ENCODE measurements at regions not wholly inside any gene's neighbourhood (a gene's known extent, or its start where the extent isn't known, plus 50 kb on each side); places are given as distances from the start of the nearest gene placed in this dataset.

DNA sequence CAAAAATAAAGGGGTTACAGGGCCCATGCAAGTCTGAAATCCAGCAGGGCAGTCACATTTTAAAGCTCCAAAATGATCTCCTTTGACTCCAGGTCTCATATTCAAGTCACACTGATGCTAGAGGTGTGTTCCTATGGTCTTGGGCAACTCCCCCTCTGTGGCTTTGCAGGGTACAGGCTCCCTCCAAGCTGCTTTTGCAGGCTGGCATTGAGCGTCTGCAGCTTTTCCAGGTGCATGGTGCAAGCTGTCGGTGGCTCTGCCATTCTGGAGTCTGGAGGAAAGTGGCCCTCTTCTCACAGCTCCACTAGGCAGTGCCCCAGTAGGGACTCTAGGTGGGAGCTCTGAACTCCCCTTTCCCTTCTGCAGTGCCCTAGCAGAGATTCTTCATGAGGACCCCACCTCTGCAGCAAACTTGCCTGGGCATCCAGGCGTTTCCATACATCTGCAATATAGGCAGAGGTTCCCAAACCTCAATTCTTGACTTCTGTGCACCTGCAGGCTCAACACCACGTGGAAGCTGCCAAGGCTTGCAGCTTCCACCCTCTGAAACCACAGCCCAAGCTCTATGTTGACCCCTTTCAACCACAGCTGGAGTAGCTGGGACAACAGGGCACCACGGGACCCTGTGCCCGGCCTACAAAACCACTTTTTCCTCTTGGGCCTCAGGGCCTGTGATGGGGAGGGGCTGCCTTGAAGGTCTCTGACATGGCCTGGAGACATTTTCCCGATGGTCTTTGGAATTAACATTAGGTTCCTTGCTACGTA lies 80.1 kb upstream of the PLSCR5 start:
- Histone ChIP-seq H3K36me3 (no peaks in the 10 kb centered on the region), H3K4me1 (no peaks in the 10 kb centered on the region), H3K9me3 (no peaks in the 10 kb centered on the region), H3K27me3 (no peaks in the 10 kb centered on the region), H3K4me3 (no peak overlapping the region), H3K27ac (no peak overlapping the region)
- TF ChIP-seq POLR2AphosphoS5 (IDR thresholded peaks at IDR 0.05): no peak
- TF ChIP-seq EP300 (IDR thresholded peaks at IDR 0.05): no peak
- no peak for TF ChIP-seq CTCF (IDR thresholded peaks at IDR 0.05)
- no peak for TF ChIP-seq POLR2A (IDR thresholded peaks at IDR 0.05)
- 79% methylated on average over 8 of the region's 8 CpGs for WGBS
- DNase-seq (ENCODE audit: low spot score in 2 of 2): no peak

DNA sequence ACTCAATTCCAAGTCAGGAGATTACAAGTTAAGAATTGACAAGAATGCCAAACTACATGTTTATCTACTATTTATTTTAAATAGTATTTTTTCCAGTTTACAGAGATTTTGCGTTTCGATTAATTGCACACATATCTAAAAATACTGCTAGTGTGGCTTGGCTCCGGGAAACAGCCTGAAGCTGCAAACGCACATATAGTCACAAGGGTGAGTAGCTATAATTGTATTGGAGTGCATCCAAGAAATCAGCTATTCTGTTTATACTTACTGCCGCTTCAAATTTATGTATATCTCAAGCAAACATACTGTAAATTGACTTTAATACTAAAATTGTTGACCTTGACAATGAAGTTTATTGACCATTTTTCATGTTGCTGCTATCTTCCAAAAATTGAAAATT lies 77.0 kb upstream of the PLSCR5 start:
- no peak for DNase-seq (ENCODE audit: low spot score in 2 of 2)
- H3K27ac ChIP-seq: no peak overlapping the region
- H3K27me3 ChIP-seq: no peaks in the 10 kb centered on the region
- H3K4me3 ChIP-seq: no peak overlapping the region
- WGBS: 31% methylated on average over 5 of the region's 5 CpGs
- no peaks in the 10 kb centered on the region for H3K4me1 ChIP-seq
- TF ChIP-seq POLR2A (IDR thresholded peaks at IDR 0.05) (no peak), POLR2AphosphoS5 (IDR thresholded peaks at IDR 0.05) (no peak), CTCF (IDR thresholded peaks at IDR 0.05) (no peak), EP300 (IDR thresholded peaks at IDR 0.05) (no peak)
- H3K9me3 ChIP-seq: no peaks in the 10 kb centered on the region
- H3K36me3 ChIP-seq: no peaks in the 10 kb centered on the region

DNA sequence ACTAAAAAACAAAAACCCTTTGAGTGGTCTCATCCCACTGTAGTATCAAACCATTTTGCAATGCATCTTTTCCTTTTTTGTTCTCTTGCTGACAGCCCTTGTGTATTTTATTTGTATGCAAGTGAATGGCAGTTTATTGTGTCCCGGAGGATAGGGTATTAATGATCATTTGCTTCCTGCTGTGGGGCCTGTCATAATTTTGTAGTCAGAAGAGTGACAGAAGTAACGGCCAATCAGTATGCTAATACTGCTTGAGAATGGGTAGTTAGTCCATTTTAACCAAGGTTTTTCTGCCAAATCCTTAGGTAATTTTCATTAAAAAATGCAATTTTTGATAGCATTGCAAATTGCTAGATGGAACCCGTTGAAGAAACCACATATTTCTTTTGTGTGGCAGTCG lies 75.5 kb upstream of the PLSCR5 start:
- H3K4me3 ChIP-seq: no peak overlapping the region
- no peaks in the 10 kb centered on the region for H3K27me3 ChIP-seq
- no peaks in the 10 kb centered on the region for H3K4me1 ChIP-seq
- WGBS: 76% methylated on average over 4 of the region's 4 CpGs
- H3K9me3 ChIP-seq: no peaks in the 10 kb centered on the region
- H3K36me3 ChIP-seq: no peaks in the 10 kb centered on the region
- no peak for DNase-seq (ENCODE audit: low spot score in 2 of 2)
- H3K27ac ChIP-seq: no peak overlapping the region
- TF ChIP-seq POLR2A (IDR thresholded peaks at IDR 0.05) (no peak), EP300 (IDR thresholded peaks at IDR 0.05) (no peak), POLR2AphosphoS5 (IDR thresholded peaks at IDR 0.05) (no peak), CTCF (IDR thresholded peaks at IDR 0.05) (no peak)

DNA sequence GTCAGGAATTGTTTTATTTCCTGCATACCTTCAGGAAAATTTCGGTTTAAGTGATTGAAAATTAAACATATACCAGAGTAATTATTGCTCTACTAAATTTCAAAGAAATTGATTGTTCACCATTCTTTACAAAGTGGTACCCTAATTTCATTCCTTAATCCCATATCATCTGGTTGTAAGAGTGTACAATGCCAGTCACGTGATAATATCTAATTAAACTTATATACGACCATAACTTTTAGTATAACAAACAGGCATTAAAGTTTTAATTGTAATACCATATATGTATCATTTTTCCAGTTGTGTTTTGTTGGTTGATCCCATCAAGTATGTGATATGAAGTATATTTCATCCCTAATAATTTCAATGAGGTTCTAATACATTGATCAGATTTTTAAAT lies 74.8 kb upstream of the PLSCR5 start:
- Histone ChIP-seq H3K27ac (no peak overlapping the region), H3K27me3 (no peaks in the 10 kb centered on the region), H3K36me3 (no peaks in the 10 kb centered on the region), H3K4me1 (no peaks in the 10 kb centered on the region), H3K9me3 (no peaks in the 10 kb centered on the region), H3K4me3 (no peak overlapping the region)
- 65% methylated on average over 3 of the region's 3 CpGs for WGBS
- TF ChIP-seq EP300 (IDR thresholded peaks at IDR 0.05): no peak
- TF ChIP-seq POLR2A (IDR thresholded peaks at IDR 0.05): no peak
- TF ChIP-seq POLR2AphosphoS5 (IDR thresholded peaks at IDR 0.05): no peak
- no peak for TF ChIP-seq CTCF (IDR thresholded peaks at IDR 0.05)
- DNase-seq (ENCODE audit: low spot score in 2 of 2): no peak

DNA sequence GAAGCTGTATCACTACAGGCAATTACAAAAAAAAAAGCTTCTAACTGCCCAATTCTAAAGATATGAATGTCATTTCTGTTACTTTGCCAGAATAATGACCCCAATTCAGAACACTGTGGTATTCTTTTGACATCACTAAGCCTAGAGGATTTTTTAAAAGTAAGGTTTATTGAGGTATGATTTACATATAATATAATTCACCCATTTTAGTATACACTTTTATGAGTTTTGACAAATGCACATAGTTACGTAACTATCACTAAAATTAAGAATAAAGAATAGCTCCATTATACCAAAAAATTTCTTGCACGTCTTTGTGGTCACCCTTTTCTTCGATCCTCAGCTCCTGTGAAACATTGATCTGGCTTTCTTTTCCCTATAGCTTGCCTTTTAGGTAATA lies 74.0 kb upstream of the PLSCR5 start:
- H3K36me3 ChIP-seq: no peaks in the 10 kb centered on the region
- H3K4me3 ChIP-seq: no peak overlapping the region
- DNase-seq (ENCODE audit: low spot score in 2 of 2): no peak
- H3K27me3 ChIP-seq: no peaks in the 10 kb centered on the region
- 78% methylated on average over 3 of the region's 3 CpGs for WGBS
- H3K27ac ChIP-seq: no peak overlapping the region
- TF ChIP-seq CTCF (IDR thresholded peaks at IDR 0.05) (no peak), POLR2AphosphoS5 (IDR thresholded peaks at IDR 0.05) (no peak), EP300 (IDR thresholded peaks at IDR 0.05) (no peak), POLR2A (IDR thresholded peaks at IDR 0.05) (no peak)
- no peaks in the 10 kb centered on the region for H3K4me1 ChIP-seq
- H3K9me3 ChIP-seq: no peaks in the 10 kb centered on the region

Measured in suprapubic skin (tissue), 4 donors.